ENCODE measurements at regions not wholly inside any gene's neighbourhood (a gene's known extent, or its start where the extent isn't known, plus 50 kb on each side); places are given as distances from the start of the nearest gene placed in this dataset.

DNA sequence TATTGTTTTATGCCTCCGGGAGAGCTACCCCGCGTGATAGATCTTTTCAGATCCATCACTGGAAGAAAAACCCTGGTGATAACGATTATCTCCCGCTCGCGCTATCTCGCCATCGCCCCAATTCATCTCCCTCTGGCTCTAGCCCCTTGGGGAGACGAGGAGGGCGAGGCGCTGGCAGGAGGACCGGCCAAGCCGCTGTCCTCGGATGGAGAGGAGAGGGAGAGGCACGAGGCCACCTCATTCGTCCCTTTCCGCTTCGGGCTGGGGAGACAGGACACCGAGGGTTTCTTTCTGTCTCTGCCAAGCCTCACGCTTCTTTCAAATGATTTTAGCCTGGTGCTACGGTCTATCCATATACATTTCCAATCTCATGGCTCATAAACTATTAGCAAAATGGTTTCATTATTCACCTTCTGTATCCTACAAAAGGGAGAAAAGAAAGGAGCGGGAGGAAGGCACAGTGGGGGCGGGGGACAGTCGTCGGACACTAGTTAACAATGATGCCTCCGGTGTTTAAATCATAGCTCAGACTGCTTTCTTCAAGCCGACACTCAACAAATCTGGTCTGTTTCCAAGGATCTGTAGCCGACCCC, 415.0 kb upstream of the ESRRG start:
- Histone ChIP-seq H3K27me3 (peaks cover 0 to 55% (median 0%) of the 10 kb centered on the region in 4 donors), H3K27ac (replicated peaks in 1 of 4) (no peak overlapping the region), H3K9me3 (no peaks in the 10 kb centered on the region), H3K4me3 (peak overlapping the region in 3 of 4 donors; percentile 12 to 61 (median 38)), H3K36me3 (no peaks in the 10 kb centered on the region), H3K4me1 (peaks cover 5 to 50% (median 36%) of the 10 kb centered on the region in 4 donors)
- intact Hi-C loops (cut with DNase I): no loop called here
- TF ChIP-seq EP300 (IDR thresholded peaks at IDR 0.05) (no peak), POLR2AphosphoS5 (IDR thresholded peaks at IDR 0.05) (no peak)
- no peak for DNase-seq (ENCODE audit: extremely low spot score)
- 49% methylated on average over 20 of the region's 29 CpGs for WGBS

DNA sequence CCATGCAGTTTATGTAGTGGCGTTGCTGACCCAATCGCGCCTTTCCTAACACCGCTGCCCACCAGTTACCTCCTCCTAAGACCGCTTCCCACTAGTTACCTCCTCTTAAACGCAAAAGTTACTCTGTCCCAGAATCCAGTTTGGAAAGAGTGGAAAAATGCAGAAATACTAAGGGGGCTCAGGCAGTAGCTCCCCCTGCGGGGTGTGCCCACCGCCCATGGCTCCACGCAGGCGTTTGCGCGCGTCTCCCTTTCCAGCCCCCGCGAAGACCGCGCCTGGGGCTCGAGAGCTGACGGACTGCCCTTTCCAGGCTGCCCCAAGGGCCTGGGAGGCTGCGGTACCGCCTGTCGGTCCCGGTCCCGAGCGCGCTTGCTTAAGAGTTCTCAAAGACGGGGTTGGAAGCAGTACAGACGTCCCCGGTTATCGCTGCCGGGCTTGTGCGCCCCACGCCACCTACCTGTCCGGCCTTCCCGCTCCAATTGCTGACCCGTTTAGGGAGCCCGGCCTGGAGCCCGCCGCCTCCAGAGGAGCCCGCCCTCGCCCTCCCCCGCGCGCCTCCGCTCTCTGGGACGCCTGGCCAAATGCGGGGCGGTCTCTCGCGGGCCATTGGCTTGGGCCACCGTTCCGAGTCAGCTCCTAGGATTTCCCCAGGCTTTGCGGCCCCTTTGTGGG, 414.1 kb upstream of the ESRRG start:
- Histone ChIP-seq H3K9me3 (no peaks in the 10 kb centered on the region), H3K4me1 (peaks cover 5 to 50% (median 36%) of the 10 kb centered on the region in 4 donors), H3K36me3 (no peaks in the 10 kb centered on the region), H3K27ac (replicated peaks in 1 of 4) (no peak overlapping the region), H3K27me3 (peaks cover 0 to 55% (median 0%) of the 10 kb centered on the region in 4 donors), H3K4me3 (peak overlapping the region; percentile 38 to 61 (median 44))
- WGBS: 52% methylated on average over 36 of the region's 53 CpGs
- intact Hi-C loops (cut with DNase I): no loop called here
- TF ChIP-seq EP300 (IDR thresholded peaks at IDR 0.05) (no peak), POLR2AphosphoS5 (IDR thresholded peaks at IDR 0.05) (no peak), POLR2A (IDR thresholded peaks at IDR 0.05; ENCODE audit: low read depth) (no peak)
- TF ChIP-seq, protein P1, sequence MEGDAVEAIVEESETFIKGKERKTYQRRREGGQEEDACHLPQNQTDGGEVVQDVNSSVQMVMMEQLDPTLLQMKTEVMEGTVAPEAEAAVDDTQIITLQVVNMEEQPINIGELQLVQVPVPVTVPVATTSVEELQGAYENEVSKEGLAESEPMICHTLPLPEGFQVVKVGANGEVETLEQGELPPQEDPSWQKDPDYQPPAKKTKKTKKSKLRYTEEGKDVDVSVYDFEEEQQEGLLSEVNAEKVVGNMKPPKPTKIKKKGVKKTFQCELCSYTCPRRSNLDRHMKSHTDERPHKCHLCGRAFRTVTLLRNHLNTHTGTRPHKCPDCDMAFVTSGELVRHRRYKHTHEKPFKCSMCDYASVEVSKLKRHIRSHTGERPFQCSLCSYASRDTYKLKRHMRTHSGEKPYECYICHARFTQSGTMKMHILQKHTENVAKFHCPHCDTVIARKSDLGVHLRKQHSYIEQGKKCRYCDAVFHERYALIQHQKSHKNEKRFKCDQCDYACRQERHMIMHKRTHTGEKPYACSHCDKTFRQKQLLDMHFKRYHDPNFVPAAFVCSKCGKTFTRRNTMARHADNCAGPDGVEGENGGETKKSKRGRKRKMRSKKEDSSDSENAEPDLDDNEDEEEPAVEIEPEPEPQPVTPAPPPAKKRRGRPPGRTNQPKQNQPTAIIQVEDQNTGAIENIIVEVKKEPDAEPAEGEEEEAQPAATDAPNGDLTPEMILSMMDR (IDR thresholded peaks at IDR 0.05): no peak
- DNase-seq (ENCODE audit: extremely low spot score): no peak

DNA sequence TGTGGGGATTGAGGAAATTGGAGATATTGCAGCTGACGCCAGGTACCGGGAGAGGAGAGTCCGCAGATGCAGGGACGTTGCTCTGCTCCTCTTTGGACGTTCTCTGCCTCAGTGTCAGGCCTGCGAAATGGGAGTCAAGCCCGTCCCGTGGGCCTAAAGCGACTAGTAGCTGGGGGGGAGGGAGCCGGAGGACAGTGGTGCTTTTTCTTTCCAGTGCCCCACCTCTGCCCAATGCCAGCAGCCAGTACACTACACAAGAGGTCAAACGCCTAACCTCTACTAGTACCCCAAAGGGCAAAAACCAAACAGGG, 413.6 kb upstream of the ESRRG start:
- no peaks in the 10 kb centered on the region for H3K36me3 ChIP-seq
- no peaks in the 10 kb centered on the region for H3K9me3 ChIP-seq
- TF ChIP-seq POLR2A (IDR thresholded peaks at IDR 0.05; ENCODE audit: low read depth): no peak
- TF ChIP-seq, protein P1 (IDR thresholded peaks at IDR 0.05): no peak
- no peak for TF ChIP-seq POLR2AphosphoS5 (IDR thresholded peaks at IDR 0.05)
- TF ChIP-seq EP300 (IDR thresholded peaks at IDR 0.05): no peak
- intact Hi-C loops (cut with DNase I): no loop called here
- no peak for DNase-seq (ENCODE audit: extremely low spot score)
- WGBS: 71% methylated on average over 11 of the region's 11 CpGs
- H3K27ac ChIP-seq (replicated peaks in 1 of 4): no peak overlapping the region
- H3K4me1 ChIP-seq: peaks cover 5 to 50% (median 36%) of the 10 kb centered on the region in 4 donors
- peak overlapping the region; percentile 38 to 72 (median 52) for H3K4me3 ChIP-seq
- H3K27me3 ChIP-seq: peaks cover 0 to 55% (median 0%) of the 10 kb centered on the region in 4 donors

DNA sequence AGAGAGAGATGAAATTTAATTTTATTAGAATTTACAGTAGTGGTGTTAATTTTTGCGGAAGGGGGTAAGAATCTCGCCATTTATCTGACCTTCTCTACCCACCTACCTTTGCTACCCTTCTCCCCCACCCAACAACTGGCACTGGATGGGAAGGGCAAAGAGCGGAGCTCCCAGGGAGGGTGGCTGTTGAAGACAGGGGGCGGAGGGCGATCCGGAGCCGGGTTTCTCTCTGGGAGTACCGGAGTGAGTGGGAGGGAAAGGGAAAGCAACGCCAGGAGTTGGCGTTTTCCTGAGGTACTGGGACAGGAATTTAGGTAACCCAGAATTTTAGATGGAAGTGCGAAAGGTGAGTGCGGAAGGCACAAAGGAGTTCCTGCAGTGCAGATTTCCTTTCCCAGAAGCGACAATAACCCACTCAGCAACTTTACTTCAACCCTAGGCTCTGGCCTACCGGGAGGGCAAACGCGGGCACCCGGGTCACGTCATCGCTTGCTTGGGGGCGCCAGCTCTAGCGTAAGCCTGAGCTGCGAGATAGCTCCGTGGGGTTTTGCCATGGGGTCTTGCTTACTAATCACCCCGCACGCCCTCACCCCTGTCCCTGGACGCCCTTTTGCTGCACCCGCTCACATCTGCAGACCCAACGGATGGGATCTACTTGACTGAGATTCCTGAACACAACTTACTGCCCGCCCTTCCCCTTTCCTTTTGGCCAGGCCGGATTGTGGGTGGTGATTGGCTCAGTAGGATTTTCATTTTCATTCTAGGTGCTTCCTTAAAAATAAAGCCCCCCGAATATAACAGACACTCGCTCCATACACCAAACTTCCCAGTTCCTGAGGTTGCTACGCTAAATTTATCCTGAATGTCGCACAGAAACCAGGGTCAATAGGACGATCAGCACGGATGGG, 413.0 kb upstream of the ESRRG start:
- no peak for DNase-seq (ENCODE audit: extremely low spot score)
- peak overlapping the region; percentile 61 to 72 (median 62) for H3K4me3 ChIP-seq
- whole genome bisulfite sequencing: 53% methylated on average over 36 of the region's 36 CpGs
- intact Hi-C loops (cut with DNase I): no loop called here
- no peaks in the 10 kb centered on the region for H3K9me3 ChIP-seq
- TF ChIP-seq EP300 (IDR thresholded peaks at IDR 0.05) (no peak), POLR2A (IDR thresholded peaks at IDR 0.05; ENCODE audit: low read depth) (no peak), POLR2AphosphoS5 (IDR thresholded peaks at IDR 0.05) (no peak)
- TF ChIP-seq, protein P1 (IDR thresholded peaks at IDR 0.05): no peak
- no peaks in the 10 kb centered on the region for H3K36me3 ChIP-seq
- peak overlapping the region in 3 of 4 donors; percentile 74 to 75 (median 75) for H3K27ac ChIP-seq (replicated peaks in 1 of 4)
- peaks cover 5 to 50% (median 36%) of the 10 kb centered on the region in 4 donors for H3K4me1 ChIP-seq
- H3K27me3 ChIP-seq: peaks cover 0 to 55% (median 0%) of the 10 kb centered on the region in 4 donors

DNA sequence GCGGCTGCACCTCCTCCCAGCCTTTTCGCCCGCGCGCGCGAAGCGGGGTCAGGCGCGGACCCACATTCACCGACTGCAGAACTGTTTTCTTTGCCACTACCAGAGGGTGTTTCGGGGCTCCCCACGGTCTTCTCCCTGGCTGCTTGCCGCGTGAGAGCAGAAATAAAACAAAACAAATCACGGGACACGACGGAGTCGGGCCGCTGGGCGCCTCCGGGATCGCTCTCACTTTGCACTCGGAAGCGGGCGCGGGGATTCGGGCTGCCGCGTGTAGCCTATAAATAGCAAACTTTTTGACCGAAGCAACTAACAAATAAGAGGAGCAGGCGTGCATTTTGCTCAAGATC, 412.3 kb upstream of the ESRRG start:
- no peaks in the 10 kb centered on the region for H3K9me3 ChIP-seq
- peaks cover 0 to 55% (median 0%) of the 10 kb centered on the region in 4 donors for H3K27me3 ChIP-seq
- WGBS: under 1% methylated on average over 28 of the region's 32 CpGs
- peak overlapping the region; percentile 61 to 72 (median 62) for H3K4me3 ChIP-seq
- H3K4me1 ChIP-seq: peaks cover 5 to 50% (median 36%) of the 10 kb centered on the region in 4 donors
- TF ChIP-seq POLR2AphosphoS5 (IDR thresholded peaks at IDR 0.05) (no peak), POLR2A (IDR thresholded peaks at IDR 0.05; ENCODE audit: low read depth) (no peak), EP300 (IDR thresholded peaks at IDR 0.05) (no peak)
- TF ChIP-seq, protein P1 (IDR thresholded peaks at IDR 0.05): no peak
- DNase-seq (ENCODE audit: extremely low spot score): no peak
- intact Hi-C loops (cut with DNase I): no loop called here
- H3K27ac ChIP-seq (replicated peaks in 1 of 4): peak overlapping the region; percentile 69 to 75 (median 74)
- no peaks in the 10 kb centered on the region for H3K36me3 ChIP-seq
